ENCODE measurements at regions not wholly inside any gene's neighbourhood (a gene's known extent, or its start where the extent isn't known, plus 50 kb on each side); places are given as distances from the start of the nearest gene placed in this dataset.

DNA sequence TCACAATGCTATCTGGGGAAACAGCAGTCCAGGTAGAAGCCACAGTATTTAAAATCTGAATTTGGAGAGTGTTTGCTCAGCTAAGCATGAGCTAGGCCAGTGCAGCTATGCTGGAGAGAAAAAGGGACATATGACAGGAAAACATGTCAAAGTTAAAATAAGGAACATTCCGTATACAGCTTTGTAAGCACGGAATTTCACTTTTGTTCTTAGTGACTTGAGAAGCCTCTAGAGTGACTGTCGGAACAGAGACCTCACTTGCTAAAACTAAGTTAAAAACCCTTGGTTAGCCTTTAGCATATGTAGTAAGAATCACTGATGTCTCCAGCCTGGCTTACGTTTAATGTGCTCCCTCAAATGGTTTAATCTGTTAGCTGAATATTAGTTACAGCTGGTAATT lies 661.7 kb downstream of the KCNT2 start:
- in situ Hi-C loops (cut with MboI): no loop called here
- no peaks in the 10 kb centered on the region for H3K9me3 ChIP-seq (replicated peaks; ENCODE audit: control insufficient read depth, insufficient read depth, low read length)
- 0% methylated on average over 4 of the region's 4 CpGs for WGBS (ENCODE audit: insufficient coverage, insufficient replicate concordance, low lambda C conversion rate, missing lambda C conversion rate)
- ChIA-PET CTCF (no interaction called here), POLR2A (no interaction called here), RAD21 (ENCODE audit: unreplicated experiment) (no interaction called here), SMC1A (ENCODE audit: uncharacterized antibody, unreplicated experiment) (interaction anchor here (1.3 kb wide), 1 partner anchor 9 kb away, joined by 3 read pairs; no protein-coding TSS in a partner anchor)
- BruUV-seq (replicated peaks): no TSS peak
- intact Hi-C loops (cut with micrococcal nuclease; ENCODE audit: unreplicated experiment): no loop called here
- no peak for ATAC-seq
- no peak overlapping the region for H2AFZ ChIP-seq (ENCODE audit: control insufficient read depth, low read depth, low read length)
- H3K4me2 ChIP-seq (ENCODE audit: control insufficient read depth, insufficient read depth): no peak overlapping the region
- H3K27me3 ChIP-seq (replicated peaks in 1 of 2; ENCODE audit: control insufficient read depth in 2 of 2, insufficient read depth in 2 of 2, low read length in 1 of 2): no peaks in the 10 kb centered on the region; a peak in 1 of 4 replicates
- H3K4me1 ChIP-seq (ENCODE audit: control insufficient read depth, insufficient read depth, low read length): no peaks in the 10 kb centered on the region
- H3K36me3 ChIP-seq (ENCODE audit: control insufficient read depth in 2 of 2, insufficient read depth in 2 of 2, low read length in 1 of 2): no peaks in the 10 kb centered on the region
- no peak for FAIRE-seq
- no peaks in the 10 kb centered on the region for H4K20me1 ChIP-seq (ENCODE audit: control insufficient read depth, insufficient read depth)
- H3K4me3 ChIP-seq: no peak overlapping the region
- no peak overlapping the region for H3K27ac ChIP-seq (ENCODE audit: control insufficient read depth, insufficient read depth)
- H3K9ac ChIP-seq (ENCODE audit: control insufficient read depth, insufficient read depth, low read length): no peak overlapping the region
- DNase-seq (ENCODE audit: low read depth, low spot score): no peak
- no peaks in the 10 kb centered on the region for H3K79me2 ChIP-seq (ENCODE audit: control insufficient read depth, insufficient read depth, low read length)
- TF ChIP-seq, protein P1, sequence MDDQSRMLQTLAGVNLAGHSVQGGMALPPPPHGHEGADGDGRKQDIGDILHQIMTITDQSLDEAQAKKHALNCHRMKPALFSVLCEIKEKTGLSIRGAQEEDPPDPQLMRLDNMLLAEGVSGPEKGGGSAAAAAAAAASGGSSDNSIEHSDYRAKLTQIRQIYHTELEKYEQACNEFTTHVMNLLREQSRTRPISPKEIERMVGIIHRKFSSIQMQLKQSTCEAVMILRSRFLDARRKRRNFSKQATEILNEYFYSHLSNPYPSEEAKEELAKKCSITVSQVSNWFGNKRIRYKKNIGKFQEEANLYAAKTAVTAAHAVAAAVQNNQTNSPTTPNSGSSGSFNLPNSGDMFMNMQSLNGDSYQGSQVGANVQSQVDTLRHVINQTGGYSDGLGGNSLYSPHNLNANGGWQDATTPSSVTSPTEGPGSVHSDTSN (IDR thresholded peaks at IDR 0.05; ENCODE audit: insufficient replicate concordance, low read depth, low read length): no peak
- TF ChIP-seq, protein P2, sequence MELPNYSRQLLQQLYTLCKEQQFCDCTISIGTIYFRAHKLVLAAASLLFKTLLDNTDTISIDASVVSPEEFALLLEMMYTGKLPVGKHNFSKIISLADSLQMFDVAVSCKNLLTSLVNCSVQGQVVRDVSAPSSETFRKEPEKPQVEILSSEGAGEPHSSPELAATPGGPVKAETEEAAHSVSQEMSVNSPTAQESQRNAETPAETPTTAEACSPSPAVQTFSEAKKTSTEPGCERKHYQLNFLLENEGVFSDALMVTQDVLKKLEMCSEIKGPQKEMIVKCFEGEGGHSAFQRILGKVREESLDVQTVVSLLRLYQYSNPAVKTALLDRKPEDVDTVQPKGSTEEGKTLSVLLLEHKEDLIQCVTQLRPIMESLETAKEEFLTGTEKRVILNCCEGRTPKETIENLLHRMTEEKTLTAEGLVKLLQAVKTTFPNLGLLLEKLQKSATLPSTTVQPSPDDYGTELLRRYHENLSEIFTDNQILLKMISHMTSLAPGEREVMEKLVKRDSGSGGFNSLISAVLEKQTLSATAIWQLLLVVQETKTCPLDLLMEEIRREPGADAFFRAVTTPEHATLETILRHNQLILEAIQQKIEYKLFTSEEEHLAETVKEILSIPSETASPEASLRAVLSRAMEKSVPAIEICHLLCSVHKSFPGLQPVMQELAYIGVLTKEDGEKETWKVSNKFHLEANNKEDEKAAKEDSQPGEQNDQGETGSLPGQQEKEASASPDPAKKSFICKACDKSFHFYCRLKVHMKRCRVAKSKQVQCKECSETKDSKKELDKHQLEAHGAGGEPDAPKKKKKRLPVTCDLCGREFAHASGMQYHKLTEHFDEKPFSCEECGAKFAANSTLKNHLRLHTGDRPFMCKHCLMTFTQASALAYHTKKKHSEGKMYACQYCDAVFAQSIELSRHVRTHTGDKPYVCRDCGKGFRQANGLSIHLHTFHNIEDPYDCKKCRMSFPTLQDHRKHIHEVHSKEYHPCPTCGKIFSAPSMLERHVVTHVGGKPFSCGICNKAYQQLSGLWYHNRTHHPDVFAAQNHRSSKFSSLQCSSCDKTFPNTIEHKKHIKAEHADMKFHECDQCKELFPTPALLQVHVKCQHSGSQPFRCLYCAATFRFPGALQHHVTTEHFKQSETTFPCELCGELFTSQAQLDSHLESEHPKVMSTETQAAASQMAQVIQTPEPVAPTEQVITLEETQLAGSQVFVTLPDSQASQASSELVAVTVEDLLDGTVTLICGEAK (IDR thresholded peaks at IDR 0.05; ENCODE audit: borderline replicate concordance): no peak
- TF ChIP-seq SMAD5 (IDR thresholded peaks at IDR 0.05; ENCODE audit: low read depth): no peak
- TF ChIP-seq CHD4 (IDR thresholded peaks at IDR 0.05): no peak
- no peak for TF ChIP-seq CHD1 (IDR thresholded peaks at IDR 0.05; ENCODE audit: low read depth, low read length)
- no peak for TF ChIP-seq SIX5 (IDR thresholded peaks at IDR 0.05; ENCODE audit: low read depth, low read length, severe bottlenecking)
- no peak for TF ChIP-seq MYB (IDR thresholded peaks at IDR 0.05; ENCODE audit: borderline replicate concordance, low read depth, low read length)
- TF ChIP-seq MTA2 (IDR thresholded peaks at IDR 0.05; ENCODE audit: low read depth): no peak
- TF ChIP-seq TCF3 (IDR thresholded peaks at IDR 0.05; ENCODE audit: borderline replicate concordance, insufficient read depth, low read depth, low read length): no peak
- no peak for TF ChIP-seq NFIC (IDR thresholded peaks at IDR 0.05; ENCODE audit: low read depth, low read length)
- TF ChIP-seq, protein P3, sequence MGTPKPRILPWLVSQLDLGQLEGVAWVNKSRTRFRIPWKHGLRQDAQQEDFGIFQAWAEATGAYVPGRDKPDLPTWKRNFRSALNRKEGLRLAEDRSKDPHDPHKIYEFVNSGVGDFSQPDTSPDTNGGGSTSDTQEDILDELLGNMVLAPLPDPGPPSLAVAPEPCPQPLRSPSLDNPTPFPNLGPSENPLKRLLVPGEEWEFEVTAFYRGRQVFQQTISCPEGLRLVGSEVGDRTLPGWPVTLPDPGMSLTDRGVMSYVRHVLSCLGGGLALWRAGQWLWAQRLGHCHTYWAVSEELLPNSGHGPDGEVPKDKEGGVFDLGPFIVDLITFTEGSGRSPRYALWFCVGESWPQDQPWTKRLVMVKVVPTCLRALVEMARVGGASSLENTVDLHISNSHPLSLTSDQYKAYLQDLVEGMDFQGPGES (IDR thresholded peaks at IDR 0.05): no peak
- TF ChIP-seq ASH2L (IDR thresholded peaks at IDR 0.05; ENCODE audit: borderline replicate concordance, low read depth): no peak
- TF ChIP-seq STAT3 (IDR thresholded peaks at IDR 0.05; ENCODE audit: low read depth, low read length): no peak
- TF ChIP-seq, protein P4, sequence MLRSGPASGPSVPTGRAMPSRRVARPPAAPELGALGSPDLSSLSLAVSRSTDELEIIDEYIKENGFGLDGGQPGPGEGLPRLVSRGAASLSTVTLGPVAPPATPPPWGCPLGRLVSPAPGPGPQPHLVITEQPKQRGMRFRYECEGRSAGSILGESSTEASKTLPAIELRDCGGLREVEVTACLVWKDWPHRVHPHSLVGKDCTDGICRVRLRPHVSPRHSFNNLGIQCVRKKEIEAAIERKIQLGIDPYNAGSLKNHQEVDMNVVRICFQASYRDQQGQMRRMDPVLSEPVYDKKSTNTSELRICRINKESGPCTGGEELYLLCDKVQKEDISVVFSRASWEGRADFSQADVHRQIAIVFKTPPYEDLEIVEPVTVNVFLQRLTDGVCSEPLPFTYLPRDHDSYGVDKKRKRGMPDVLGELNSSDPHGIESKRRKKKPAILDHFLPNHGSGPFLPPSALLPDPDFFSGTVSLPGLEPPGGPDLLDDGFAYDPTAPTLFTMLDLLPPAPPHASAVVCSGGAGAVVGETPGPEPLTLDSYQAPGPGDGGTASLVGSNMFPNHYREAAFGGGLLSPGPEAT (IDR thresholded peaks at IDR 0.05; ENCODE audit: low read depth): no peak
- TF ChIP-seq RAD21 (IDR thresholded peaks at IDR 0.05; ENCODE audit: insufficient read depth, low read depth, low read length): no peak
